ENCODE measurements at regions not wholly inside any gene's neighbourhood (a gene's known extent, or its start where the extent isn't known, plus 50 kb on each side); places are given as distances from the start of the nearest gene placed in this dataset.
A peak's percentile ranks its signal among the peaks of the same experiment; 100 is the strongest.

GRCh38 chr10:107626862-107627261, 462.4 kb upstream of the SORCS1 start:
- DNase-seq: no peak

- DNase-seq: no peak
Measured at GRCh38 chr10:107623292-107623691, 458.8 kb upstream of the SORCS1 start.

GRCh38 chr10:107619139-107619538, 454.6 kb upstream of the SORCS1 start:
- DNase-seq: no peak

GRCh38 chr10:107618504-107618994, 454.0 kb upstream of the SORCS1 start:
- DNase-seq: peak; percentile 60

- peak; percentile 90 for DNase-seq
Measured at GRCh38 chr10:107616463-107617410, 452.2 kb upstream of the SORCS1 start.

GRCh38 chr10:107616031-107616430, 451.5 kb upstream of the SORCS1 start:
- peak; percentile 13 for DNase-seq

- no peak for DNase-seq
Measured at GRCh38 chr10:107614939-107615685, 450.6 kb upstream of the SORCS1 start.

- DNase-seq: no peak
Measured at GRCh38 chr10:107611115-107611514, 446.6 kb upstream of the SORCS1 start.

- DNase-seq: no peak
Measured at GRCh38 chr10:107589081-107589480, 424.6 kb upstream of the SORCS1 start.

GRCh38 chr10:107585630-107586029, 421.1 kb upstream of the SORCS1 start:
- no peak for DNase-seq

GRCh38 chr10:107583974-107584373, 419.5 kb upstream of the SORCS1 start:
- peak; percentile 30 for DNase-seq

- DNase-seq: no peak
Measured at GRCh38 chr10:107579970-107580369, 415.5 kb upstream of the SORCS1 start.

- no peak for DNase-seq
Measured at GRCh38 chr10:107577221-107577620, 412.7 kb upstream of the SORCS1 start.

- no peak for DNase-seq
Measured at GRCh38 chr10:107576746-107577145, 412.2 kb upstream of the SORCS1 start.

- DNase-seq: no peak
Measured at GRCh38 chr10:107565014-107565413, 400.5 kb upstream of the SORCS1 start.

- no peak for DNase-seq
Measured at GRCh38 chr10:107561136-107561650, 396.7 kb upstream of the SORCS1 start.

GRCh38 chr10:107557916-107558315, 393.4 kb upstream of the SORCS1 start:
- no peak for DNase-seq

- DNase-seq: no peak
Measured at GRCh38 chr10:107554333-107554732, 389.8 kb upstream of the SORCS1 start.

GRCh38 chr10:107553470-107553869, 389.0 kb upstream of the SORCS1 start:
- DNase-seq: no peak

- no peak for DNase-seq
Measured at GRCh38 chr10:107552963-107553362, 388.5 kb upstream of the SORCS1 start.

GRCh38 chr10:107548301-107548700, 383.8 kb upstream of the SORCS1 start:
- no peak for DNase-seq

- DNase-seq: no peak
Measured at GRCh38 chr10:107546986-107547385, 382.5 kb upstream of the SORCS1 start.

GRCh38 chr10:107546284-107546683, 381.8 kb upstream of the SORCS1 start:
- peak; percentile 5 for DNase-seq

- no peak for DNase-seq
Measured at GRCh38 chr10:107545717-107546116, 381.2 kb upstream of the SORCS1 start.

All from inflammatory macrophage treated with lipopolysaccharide for 4 hours (primary cell).